K562 (cell line): ENCODE measurements at regions not wholly inside any gene's neighbourhood (a gene's known extent, or its start where the extent isn't known, plus 50 kb on each side); places are given as distances from the start of the nearest gene placed in this dataset.

Experiments
- ATAC-seq: fragments of 200-7000 bp; cut with Tn5 transposase; 3 replicates; pipeline ENCODE4 v1.9.1; 2020; ENCODE audit warnings: moderate library complexity
- BruUV-seq: library from RNA; stranded (reverse); fragments of 400-500 nt; replicated peaks from 2 replicates; lab custom pipeline; 2021; lab: Mats Ljungman, UMichigan
- CTCF ChIA-PET: fragments of 300-600 bp; formaldehyde crosslinking; extraction: SDS; loops from one replicate; lab custom pipeline; 2021; ENCODE audit warnings: low intra/inter-chr PET ratio; lab: Yijun Ruan, JAX
- POLR2A ChIA-PET: fragments of 300-600, 350-650 bp; sonication (Branson Sonifier 250); formaldehyde crosslinking; extraction: SDS; loops from one replicate; lab custom pipeline; 2021; ENCODE audit warnings: antibody characterized with exemption, inconsistent platforms; lab: Yijun Ruan, JAX
- DNase-seq, 4 experiments: peaks; one replicate each; pipeline versions ENCODE4 v3.0.0 to v3.0.0-alpha.2; 2011 to 2018; ENCODE audit warnings: low spot score in 3 of 4, mixed read lengths in 3 of 4; ENCODE audit errors: extremely low read depth in 1 of 4
- FAIRE-seq: peaks from 2 replicates; lab custom pipeline; 2011; peaks lifted over from hg19 to GRCh38; lab: Jason Lieb, UNC
- H2AFZ ChIP-seq: 2 replicates; pipeline ENCODE4 v1.6.0; 2011; ENCODE audit warnings: low read depth, low read length, control low read depth, inconsistent platforms
- H3K27ac ChIP-seq: fragments of 200-600 bp; 3 replicates; pipeline ENCODE4 v1.8.0; 2011; ENCODE audit warnings: low read depth, mild to moderate bottlenecking, control low read depth, inconsistent platforms, low read length, moderate library complexity, mixed read lengths; ENCODE audit errors: extremely low read depth
- H3K27me3 ChIP-seq, 2 experiments: fragments of 300-600 bp in 1 of 2; 2 replicates in 1 of 2; 3 replicates in 1 of 2; pipeline versions ENCODE4 v1.6.0 to v1.8.0; 2011; ENCODE audit warnings: inconsistent platforms in 2 of 2, low read length in 2 of 2, mild to moderate bottlenecking in 1 of 2, mixed read lengths in 1 of 2, moderate library complexity in 1 of 2; ENCODE audit not compliant: control insufficient read depth in 2 of 2, insufficient read depth in 2 of 2
- H3K36me3 ChIP-seq: fragments of 300-600 bp; 3 replicates; pipeline ENCODE4 v1.8.0; 2011; ENCODE audit warnings: mild to moderate bottlenecking, low read length, inconsistent platforms; ENCODE audit not compliant: control insufficient read depth, insufficient read depth
- H3K4me1 ChIP-seq, 2 experiments: fragments of 200-600 bp in 1 of 2; replicated peaks in 1 of 2; 2 replicates in 1 of 2; 3 replicates in 1 of 2; pipeline versions ENCODE4 v1.5.1 to v1.8.0; 2011; ENCODE audit warnings: inconsistent platforms in 2 of 2, low read length in 2 of 2, mild to moderate bottlenecking in 1 of 2, mixed read lengths in 1 of 2, moderate library complexity in 1 of 2; ENCODE audit not compliant: control insufficient read depth in 2 of 2, insufficient read depth in 2 of 2
- H3K4me2 ChIP-seq: 2 replicates; pipeline ENCODE4 v1.6.1; 2011; ENCODE audit warnings: low read length, control low read depth, inconsistent platforms, mixed read lengths; ENCODE audit not compliant: insufficient read depth
- H3K4me3 ChIP-seq: fragments of 200-600 bp; sonication (generic), shearing (Covaris generic); 2 replicates; pipeline ENCODE4 v1.5.1; 2016; ENCODE audit warnings: control low read depth, inconsistent platforms
- H3K79me2 ChIP-seq: fragments of 200-600 bp; 3 replicates; pipeline ENCODE4 v1.8.0; 2011; ENCODE audit warnings: low read length, inconsistent platforms; ENCODE audit not compliant: control insufficient read depth, insufficient read depth
- H3K9ac ChIP-seq, 2 experiments: 2 replicates each; pipeline versions ENCODE4 v1.6.0 to v1.6.1; 2011; ENCODE audit warnings: low read depth in 2 of 2, low read length in 2 of 2, control low read depth in 1 of 2, inconsistent platforms in 1 of 2, mild to moderate bottlenecking in 1 of 2, mixed read lengths in 1 of 2; ENCODE audit not compliant: insufficient read depth in 1 of 2
- H3K9me1 ChIP-seq: one replicate; pipeline ENCODE4 v1.6.0; 2011; ENCODE audit warnings: inconsistent platforms, mild to moderate bottlenecking, low read length, moderate library complexity; ENCODE audit not compliant: control insufficient read depth, insufficient read depth
- H3K9me3 ChIP-seq: replicated peaks from 2 replicates; pipeline ENCODE4 v1.5.1; 2011; ENCODE audit warnings: low read depth, low read length, inconsistent platforms; ENCODE audit not compliant: control insufficient read depth, insufficient read depth
- H4K20me1 ChIP-seq: replicated peaks from 2 replicates; pipeline ENCODE4 v1.6.1; 2011; ENCODE audit warnings: low read length, inconsistent platforms, mixed read lengths; ENCODE audit not compliant: control insufficient read depth, insufficient read depth
- ATF4 ChIP-seq: fragments of 450-650 bp; formaldehyde crosslinking; IDR thresholded peaks from 2 replicates; pipeline ENCODE4 v1.4.0; 2022; ENCODE audit warnings: mild to moderate bottlenecking, moderate library complexity
- CREBBP ChIP-seq: IDR thresholded peaks from one replicate; pipeline ENCODE4 v1.6.1; 2012; ENCODE audit warnings: low read depth, mild to moderate bottlenecking, control low read depth, inconsistent platforms, low read length
- CTBP1 ChIP-seq: fragments of 450-650 bp; IDR thresholded peaks from 2 replicates; pipeline ENCODE4 v1.6.1; 2016; ENCODE audit warnings: borderline replicate concordance
- CXXC5 ChIP-seq: fragments of 250-450 bp; sonication (Bioruptor Pico); IDR thresholded peaks from 2 replicates; pipeline ENCODE4 v1.8.0; 2022; ENCODE audit warnings: inconsistent platforms, mild to moderate bottlenecking, moderate library complexity
- EWSR1 ChIP-seq: fragments of 450-650 bp; IDR thresholded peaks from 2 replicates; pipeline ENCODE4 v1.6.1; 2018; ENCODE audit warnings: borderline replicate concordance, mild to moderate bottlenecking, low read depth, moderate library complexity; ENCODE audit not compliant: partially characterized antibody
- MTA1 ChIP-seq: fragments of 450-650 bp; IDR thresholded peaks from 2 replicates; pipeline ENCODE4 v1.6.1; 2017; ENCODE audit warnings: borderline replicate concordance
- PURB ChIP-seq: sonication (generic); formaldehyde crosslinking; IDR thresholded peaks from 2 replicates; pipeline ENCODE4 v1.9.0; 2021; ENCODE audit warnings: low read depth, mild to moderate bottlenecking, missing genetic modification reagents
- RBBP5 ChIP-seq: fragments of 200-600 bp; sonication (generic); IDR thresholded peaks from 2 replicates; pipeline ENCODE4 v1.6.1; 2012; ENCODE audit warnings: borderline replicate concordance, mild to moderate bottlenecking, low read length, control low read depth, inconsistent platforms; ENCODE audit not compliant: insufficient read depth, poor library complexity, severe bottlenecking
- STAT6 ChIP-seq: sonication (generic); formaldehyde crosslinking; IDR thresholded peaks from 2 replicates; pipeline ENCODE4 v1.8.1; 2023; ENCODE audit warnings: mild to moderate bottlenecking, missing genetic modification reagents
- TAF7 ChIP-seq: fragments of 450-650 bp; IDR thresholded peaks from 2 replicates; pipeline ENCODE4 v1.6.1; 2016; ENCODE audit warnings: missing genetic modification characterization, missing compliant biosample characterization
- YY1 ChIP-seq, 3 experiments: IDR thresholded peaks; 2 replicates each; pipeline ENCODE4 v1.6.1; 2011; ENCODE audit warnings: low read length in 2 of 3, mild to moderate bottlenecking in 2 of 3, moderate library complexity in 2 of 3, borderline replicate concordance in 1 of 3, control low read depth in 1 of 3, low read depth in 1 of 3; ENCODE audit not compliant: insufficient read depth in 3 of 3, insufficient replicate concordance in 2 of 3, control insufficient read depth in 1 of 3, insufficient read length in 1 of 3; ENCODE audit errors: extremely low read depth in 1 of 3
- ZNF12 ChIP-seq: sonication (generic); formaldehyde crosslinking; IDR thresholded peaks from 2 replicates; pipeline ENCODE4 v1.4.0; 2020; ENCODE audit warnings: mild to moderate bottlenecking, missing genetic modification reagents
- ZNF124 ChIP-seq: sonication (generic); formaldehyde crosslinking; IDR thresholded peaks from 2 replicates; pipeline ENCODE4 v1.8.1; 2022; ENCODE audit warnings: missing genetic modification reagents
- ZNF146 ChIP-seq: IDR thresholded peaks from one replicate; pipeline ENCODE4 v1.6.1; 2018; ENCODE audit warnings: missing compliant biosample characterization; ENCODE audit not compliant: unreplicated experiment
- ZNF24 ChIP-seq: fragments of 450-650 bp; IDR thresholded peaks from 2 replicates; pipeline ENCODE4 v1.6.1; 2016
- WGBS: fragments of 100-300 bp; shearing (Covaris generic); methylation state at CpG from one replicate; pipeline ENCODE4 v1.1.6; 2016; ENCODE audit warnings: low coverage, mixed read lengths; ENCODE audit not compliant: insufficient coverage; ENCODE audit errors: missing lambda C conversion rate; 5-methylcytosine and 5-hydroxymethylcytosine counted together
- in situ Hi-C: fragments of 300-500 bp; cut with MboI; formaldehyde crosslinking; loops from 4 replicates; pipeline ENCODE4 v1.15.0; 2018; ENCODE audit warnings: inconsistent platforms, mixed read lengths
- intact Hi-C: fragments of 100-400 bp; cut with micrococcal nuclease; formaldehyde crosslinking; loops from 2 replicates; pipeline ENCODE4 v1.14.2; 2022
- TF ChIP-seq, protein P1 (sequence below): fragments of 450-650 bp; conservative IDR thresholded peaks from 2 replicates; pipeline ENCODE4 v1.6.1; 2016; ENCODE audit warnings: missing genetic modification characterization, low read depth, mild to moderate bottlenecking, missing compliant biosample characterization, moderate library complexity

DNA sequence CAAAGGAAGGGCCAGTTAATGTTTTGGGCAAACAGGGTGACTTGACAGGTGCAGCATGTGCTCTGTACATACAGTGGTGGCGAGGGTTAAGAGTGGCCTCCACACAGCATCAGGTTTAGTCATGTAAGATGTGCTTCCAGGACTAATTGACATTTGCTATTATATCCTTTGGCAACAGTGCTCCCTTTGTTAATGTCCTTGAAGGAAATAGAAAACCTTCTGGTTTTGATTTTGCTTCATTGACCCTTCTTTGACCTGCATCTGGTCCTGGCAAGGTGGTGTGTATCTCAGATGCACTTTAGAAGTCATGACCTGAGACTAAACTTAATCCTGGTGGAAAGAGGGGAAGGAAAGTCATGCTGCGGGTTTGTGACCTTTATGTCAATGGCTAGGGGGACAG is 440.0 kb downstream of the ENC1 start (continued):
- no peak for TF ChIP-seq ZNF12 (CRISPR knock-in tag)
- TF ChIP-seq ZNF24 = no peak
- no peak for TF ChIP-seq CTBP1

DNA sequence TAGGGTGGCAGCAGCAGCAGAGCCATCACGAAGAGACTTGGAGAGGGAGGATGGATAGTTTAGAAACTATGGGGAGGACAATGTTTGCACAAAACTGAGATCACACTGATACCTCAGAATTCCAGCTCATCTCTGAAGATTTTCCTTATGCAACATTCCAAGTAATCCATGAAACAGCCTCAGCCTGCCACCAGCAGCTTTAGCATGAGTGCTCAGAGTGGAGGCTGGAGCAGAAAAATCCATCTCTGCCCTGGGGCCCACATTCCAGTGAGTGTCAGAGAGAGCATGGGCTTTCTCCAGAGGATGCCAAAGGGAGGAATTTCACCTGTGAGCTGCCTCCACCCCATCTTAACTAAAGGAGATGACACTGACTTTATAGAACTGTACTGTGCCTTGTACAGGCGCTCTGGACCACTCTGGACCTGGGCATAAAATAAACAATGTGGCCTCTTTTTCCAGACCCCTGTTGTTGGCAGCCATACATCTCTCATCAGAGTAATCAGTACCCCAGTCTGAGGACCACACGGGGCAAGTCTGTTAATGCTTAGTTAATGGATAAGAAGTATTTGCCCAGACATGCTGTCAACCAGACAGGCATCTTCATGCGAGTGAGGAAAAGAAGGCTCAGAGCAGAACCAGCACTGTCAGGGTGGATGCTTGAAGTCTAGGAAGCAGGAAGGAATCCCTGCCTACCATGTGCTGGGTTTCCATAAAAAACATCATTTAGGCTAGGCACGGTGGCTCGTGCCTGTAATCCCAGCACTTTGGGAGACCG is 440.9 kb downstream of the ENC1 start:
- H4K20me1 ChIP-seq = no peaks in the 10 kb centered on the region
- ATAC-seq = no peak
- TF ChIP-seq ZNF124 (CRISPR knock-in tag) (no peak), MTA1 (no peak), YY1 (IDR thresholded peaks at IDR 0.05; ENCODE audit: borderline replicate concordance in 1 of 3, control insufficient read depth in 1 of 3, extremely low read depth in 1 of 3, insufficient read depth in 3 of 3, insufficient read length in 1 of 3, insufficient replicate concordance in 2 of 3, low read depth in 1 of 3, low read length in 2 of 3) (no peak), EWSR1 (no peak), CREBBP (no peak), ZNF146 (CRISPR knock-in tag) (no peak), PURB (no peak), CXXC5 (CRISPR knock-in tag) (no peak), STAT6 (CRISPR knock-in tag) (no peak), ATF4 (CRISPR knock-in tag) (no peak), RBBP5 (no peak), TAF7 (tag) (no peak)
- TF ChIP-seq, protein P1, sequence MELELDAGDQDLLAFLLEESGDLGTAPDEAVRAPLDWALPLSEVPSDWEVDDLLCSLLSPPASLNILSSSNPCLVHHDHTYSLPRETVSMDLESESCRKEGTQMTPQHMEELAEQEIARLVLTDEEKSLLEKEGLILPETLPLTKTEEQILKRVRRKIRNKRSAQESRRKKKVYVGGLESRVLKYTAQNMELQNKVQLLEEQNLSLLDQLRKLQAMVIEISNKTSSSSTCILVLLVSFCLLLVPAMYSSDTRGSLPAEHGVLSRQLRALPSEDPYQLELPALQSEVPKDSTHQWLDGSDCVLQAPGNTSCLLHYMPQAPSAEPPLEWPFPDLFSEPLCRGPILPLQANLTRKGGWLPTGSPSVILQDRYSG (tag) = no peak

More for the DNA sequence above, 440.9 kb downstream of the ENC1 start:
- FAIRE-seq (no peak), DNase-seq (no peak)
- Histone ChIP-seq H3K9me1 (no peaks in the 10 kb centered on the region), H3K27me3 (no peaks in the 10 kb centered on the region; a peak in 1 of 5 replicates), H3K4me2 (no peak overlapping the region), H2AFZ (no peak overlapping the region), H3K79me2 (no peaks in the 10 kb centered on the region), H3K4me3 (no peak overlapping the region), H3K9me3 (no peaks in the 10 kb centered on the region), H3K36me3 (no peaks in the 10 kb centered on the region), H3K4me1 (no peaks in the 10 kb centered on the region), H3K9ac (no peak overlapping the region), H3K27ac (no peak overlapping the region)
- ChIA-PET POLR2A (interaction anchor here (0.6 kb wide), 1 partner anchor 28 kb away, joined by 3 read pairs; no protein-coding TSS in a partner anchor), CTCF (no interaction called here)
- in situ Hi-C loops (no loop called here), intact Hi-C loops (no loop called here)
- BruUV-seq = no TSS peak
- WGBS = 0% methylated on average over 7 of the region's 7 CpGs
